Endodermal cell (in vitro differentiated cells): ENCODE measurements at regions not wholly inside any gene's neighbourhood (a gene's known extent, or its start where the extent isn't known, plus 50 kb on each side); places are given as distances from the start of the nearest gene placed in this dataset.

Experiments
- DNase-seq: peaks from one replicate; pipeline ENCODE4 v3.0.0-alpha.2; 2017
- H3K27ac ChIP-seq: 2 replicates; pipeline ENCODE4 v1.5.1; 2013; ENCODE audit warnings: mild to moderate bottlenecking, low read depth, low read length, moderate library complexity
- H3K27me3 ChIP-seq: 2 replicates; pipeline ENCODE4 v1.6.1; 2013; ENCODE audit warnings: mild to moderate bottlenecking, low read length, moderate library complexity; ENCODE audit not compliant: insufficient read depth, control insufficient read depth, poor library complexity, severe bottlenecking
- H3K36me3 ChIP-seq: 2 replicates; pipeline ENCODE4 v1.7.0; 2013; ENCODE audit warnings: mild to moderate bottlenecking, low read length, moderate library complexity; ENCODE audit not compliant: control insufficient read depth, insufficient read depth
- H3K4me1 ChIP-seq: one replicate; pipeline ENCODE4 v1.7.0; 2013; ENCODE audit warnings: low read length; ENCODE audit not compliant: control insufficient read depth, insufficient read depth
- H3K4me3 ChIP-seq: 2 replicates; pipeline ENCODE4 v1.5.1; 2013; ENCODE audit warnings: mild to moderate bottlenecking, low read length, moderate library complexity
- H3K9ac ChIP-seq: 2 replicates; pipeline ENCODE4 v1.6.1; 2013; ENCODE audit warnings: mild to moderate bottlenecking, low read length, moderate library complexity; ENCODE audit not compliant: poor library complexity, severe bottlenecking; ENCODE audit errors: extremely low read depth
- H3K9me3 ChIP-seq: 2 replicates; pipeline ENCODE4 v1.6.1; 2013; ENCODE audit warnings: mild to moderate bottlenecking, low read length, moderate library complexity; ENCODE audit not compliant: control insufficient read depth
- H3K27ac Mint-ChIP-seq: 2 replicates; pipeline ENCODE4 v1.8.0; 2020; ENCODE audit warnings: mixed read lengths
- H3K27me3 Mint-ChIP-seq: 2 replicates; pipeline ENCODE4 v1.8.0; 2021; ENCODE audit warnings: mild to moderate bottlenecking, mixed read lengths; ENCODE audit not compliant: insufficient read depth
- H3K36me3 Mint-ChIP-seq: 2 replicates; pipeline ENCODE4 v1.8.0; 2020; ENCODE audit warnings: low read depth, mixed read lengths
- H3K4me1 Mint-ChIP-seq: 2 replicates; pipeline ENCODE4 v1.8.0; 2020; ENCODE audit warnings: mixed read lengths
- H3K4me3 Mint-ChIP-seq: 2 replicates; pipeline ENCODE4 v1.8.0; 2020; ENCODE audit warnings: mild to moderate bottlenecking, moderate library complexity, mixed read lengths
- H3K9me3 Mint-ChIP-seq: 2 replicates; pipeline ENCODE4 v1.8.0; 2020; ENCODE audit warnings: mild to moderate bottlenecking, mixed read lengths
- WGBS, 2 experiments: methylation state at CpG; one replicate each; pipeline versions ENCODE4 v1.1.5 to v1.1.7; 2013; ENCODE audit warnings: missing lambda C conversion rate in 2 of 2, mixed read lengths in 1 of 2; ENCODE audit not compliant: insufficient coverage in 1 of 2, insufficient read length in 1 of 2; 5-methylcytosine and 5-hydroxymethylcytosine counted together
- TF ChIP-seq, protein P1 (sequence below): fragments of 200-600 bp; sonication (generic); conservative IDR thresholded peaks from 2 replicates; pipeline ENCODE4 v1.5.0; 2021; ENCODE audit warnings: antibody characterized with exemption, mild to moderate bottlenecking

DNA sequence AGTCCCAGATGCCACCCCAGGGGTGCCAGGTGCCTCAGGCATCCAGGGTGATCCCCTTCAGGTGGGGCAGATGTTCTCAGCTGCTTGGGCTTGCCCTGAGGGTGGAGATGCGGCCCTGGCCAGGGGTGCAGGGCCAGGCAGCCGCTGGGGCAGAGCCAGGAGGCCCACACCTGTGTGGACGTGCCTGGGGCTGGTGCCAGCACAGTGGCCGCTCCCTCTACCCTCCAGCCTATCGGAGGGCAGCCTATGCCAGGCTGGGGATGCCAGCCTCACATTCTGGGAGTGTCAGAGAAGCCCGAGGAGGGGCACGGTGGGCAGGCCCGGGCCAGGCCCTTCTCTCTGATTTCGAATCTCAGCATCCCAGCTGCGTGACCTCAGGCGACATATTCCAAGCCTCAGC is 96.5 kb upstream of the WNT4 start:
- DNase-seq = no peak
- Mint-ChIP-seq H3K27me3 (peaks cover 2% of the 10 kb centered on the region), H3K27ac (no peak overlapping the region), H3K4me3 (no peak overlapping the region), H3K9me3 (no peaks in the 10 kb centered on the region), H3K4me1 (peaks cover 2% of the 10 kb centered on the region), H3K36me3 (no peaks in the 10 kb centered on the region)
- no peaks in the 10 kb centered on the region for H3K27me3 ChIP-seq
- no peaks in the 10 kb centered on the region for H3K9me3 ChIP-seq
- 90 to 93% methylated on average over 6 to 11 of the region's 11 CpGs for WGBS, 2 experiments
- H3K27ac ChIP-seq = no peak overlapping the region
- H3K9ac ChIP-seq = no peak overlapping the region
- no peaks in the 10 kb centered on the region for H3K4me1 ChIP-seq
- TF ChIP-seq, protein P1, sequence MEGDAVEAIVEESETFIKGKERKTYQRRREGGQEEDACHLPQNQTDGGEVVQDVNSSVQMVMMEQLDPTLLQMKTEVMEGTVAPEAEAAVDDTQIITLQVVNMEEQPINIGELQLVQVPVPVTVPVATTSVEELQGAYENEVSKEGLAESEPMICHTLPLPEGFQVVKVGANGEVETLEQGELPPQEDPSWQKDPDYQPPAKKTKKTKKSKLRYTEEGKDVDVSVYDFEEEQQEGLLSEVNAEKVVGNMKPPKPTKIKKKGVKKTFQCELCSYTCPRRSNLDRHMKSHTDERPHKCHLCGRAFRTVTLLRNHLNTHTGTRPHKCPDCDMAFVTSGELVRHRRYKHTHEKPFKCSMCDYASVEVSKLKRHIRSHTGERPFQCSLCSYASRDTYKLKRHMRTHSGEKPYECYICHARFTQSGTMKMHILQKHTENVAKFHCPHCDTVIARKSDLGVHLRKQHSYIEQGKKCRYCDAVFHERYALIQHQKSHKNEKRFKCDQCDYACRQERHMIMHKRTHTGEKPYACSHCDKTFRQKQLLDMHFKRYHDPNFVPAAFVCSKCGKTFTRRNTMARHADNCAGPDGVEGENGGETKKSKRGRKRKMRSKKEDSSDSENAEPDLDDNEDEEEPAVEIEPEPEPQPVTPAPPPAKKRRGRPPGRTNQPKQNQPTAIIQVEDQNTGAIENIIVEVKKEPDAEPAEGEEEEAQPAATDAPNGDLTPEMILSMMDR = no peak
- no peaks in the 10 kb centered on the region for H3K36me3 ChIP-seq
- H3K4me3 ChIP-seq = no peak overlapping the region

DNA sequence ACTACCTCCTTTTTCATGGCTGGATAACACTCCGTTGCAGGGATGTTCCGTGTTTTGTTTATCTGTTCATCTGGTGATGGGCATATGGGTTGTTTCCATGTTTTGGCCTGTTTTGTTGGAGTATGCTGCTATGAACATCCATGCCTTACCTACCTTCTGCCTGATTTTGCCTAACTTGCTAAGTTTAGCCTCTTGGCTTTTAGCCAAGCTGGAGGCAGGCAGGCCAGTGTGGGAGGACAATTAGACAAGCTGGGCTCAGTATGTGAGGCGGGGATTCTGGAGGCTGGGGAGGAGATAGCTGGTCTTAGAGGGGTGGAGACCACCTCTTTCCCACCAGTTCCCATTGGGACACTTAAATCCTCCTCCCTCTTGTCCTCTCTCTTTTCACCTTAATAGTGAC is 98.4 kb upstream of the WNT4 start:
- Histone ChIP-seq H3K27ac (no peak overlapping the region), H3K4me1 (no peaks in the 10 kb centered on the region), H3K9ac (no peak overlapping the region), H3K4me3 (no peak overlapping the region), H3K27me3 (no peaks in the 10 kb centered on the region), H3K36me3 (no peaks in the 10 kb centered on the region), H3K9me3 (no peaks in the 10 kb centered on the region)
- Mint-ChIP-seq H3K27ac (no peak overlapping the region), H3K36me3 (no peaks in the 10 kb centered on the region), H3K27me3 (peaks cover 2% of the 10 kb centered on the region), H3K4me1 (no peaks in the 10 kb centered on the region), H3K9me3 (no peaks in the 10 kb centered on the region), H3K4me3 (no peak overlapping the region)
- TF ChIP-seq, protein P1 = no peak
- WGBS, 2 experiments = 96% methylated on average over 3 of the region's 3 CpGs; no CpG with 5 or more reads in 1 of the 2 experiments
- no peak for DNase-seq

DNA sequence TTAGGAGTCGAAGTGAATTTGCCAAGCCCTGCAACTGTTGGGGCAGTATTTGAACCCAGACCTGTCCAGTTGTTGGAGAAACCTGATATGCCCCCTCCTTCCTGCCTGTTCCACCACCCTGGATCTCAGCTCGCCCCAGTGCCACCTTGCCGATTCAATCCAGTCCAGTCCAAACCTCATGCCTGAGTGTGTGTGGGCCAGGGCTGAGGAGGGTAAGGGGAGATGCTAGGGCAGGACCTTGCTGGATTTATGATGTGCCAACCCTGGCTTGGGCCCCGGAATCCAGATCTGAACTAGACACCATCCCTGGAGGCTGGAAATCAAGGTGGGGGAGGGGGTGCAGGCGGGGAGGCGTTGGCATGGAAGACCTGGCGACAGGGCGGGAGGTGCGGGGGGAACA is 98.9 kb upstream of the WNT4 start:
- H3K9me3 Mint-ChIP-seq = no peaks in the 10 kb centered on the region
- H3K4me1 ChIP-seq = no peaks in the 10 kb centered on the region
- no peak overlapping the region for H3K4me3 Mint-ChIP-seq
- H3K4me3 ChIP-seq = no peak overlapping the region
- H3K9ac ChIP-seq = no peak overlapping the region
- no peaks in the 10 kb centered on the region for H3K4me1 Mint-ChIP-seq
- no peak overlapping the region for H3K27ac Mint-ChIP-seq
- no peaks in the 10 kb centered on the region for H3K9me3 ChIP-seq
- no peaks in the 10 kb centered on the region for H3K27me3 ChIP-seq
- no peaks in the 10 kb centered on the region for H3K36me3 ChIP-seq
- TF ChIP-seq, protein P1 = no peak
- no peak for DNase-seq
- H3K27me3 Mint-ChIP-seq = peaks cover 2% of the 10 kb centered on the region
- no peaks in the 10 kb centered on the region for H3K36me3 Mint-ChIP-seq
- 93 to 95% methylated on average over 4 to 9 of the region's 9 CpGs for WGBS, 2 experiments
- H3K27ac ChIP-seq = no peak overlapping the region
